ENCODE measurements at regions not wholly inside any gene's neighbourhood (a gene's known extent, or its start where the extent isn't known, plus 50 kb on each side); places are given as distances from the start of the nearest gene placed in this dataset.

DNA sequence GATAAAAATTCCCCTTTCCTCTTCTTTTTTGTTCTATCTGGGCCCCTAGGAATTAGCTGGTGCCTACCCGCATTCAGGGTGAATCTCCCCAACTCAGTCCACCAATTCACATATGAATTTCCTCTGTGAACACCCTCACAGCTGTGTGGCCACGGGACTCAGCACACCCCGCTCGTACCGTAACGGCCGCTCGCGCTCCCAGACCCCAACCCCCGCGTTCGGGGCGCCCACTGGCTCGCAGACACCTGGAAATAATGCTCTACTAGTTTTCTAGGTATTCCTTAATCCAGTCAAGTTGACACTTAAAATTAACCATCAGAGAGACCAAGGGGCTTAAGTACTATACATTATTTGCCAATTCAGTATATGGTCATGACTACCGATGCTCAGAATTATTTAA lies 1702.1 kb upstream of the PCDH20 start:
- no peak for DNase-seq (ENCODE audit: low read depth in 4 of 4, low spot score in 1 of 4)

DNA sequence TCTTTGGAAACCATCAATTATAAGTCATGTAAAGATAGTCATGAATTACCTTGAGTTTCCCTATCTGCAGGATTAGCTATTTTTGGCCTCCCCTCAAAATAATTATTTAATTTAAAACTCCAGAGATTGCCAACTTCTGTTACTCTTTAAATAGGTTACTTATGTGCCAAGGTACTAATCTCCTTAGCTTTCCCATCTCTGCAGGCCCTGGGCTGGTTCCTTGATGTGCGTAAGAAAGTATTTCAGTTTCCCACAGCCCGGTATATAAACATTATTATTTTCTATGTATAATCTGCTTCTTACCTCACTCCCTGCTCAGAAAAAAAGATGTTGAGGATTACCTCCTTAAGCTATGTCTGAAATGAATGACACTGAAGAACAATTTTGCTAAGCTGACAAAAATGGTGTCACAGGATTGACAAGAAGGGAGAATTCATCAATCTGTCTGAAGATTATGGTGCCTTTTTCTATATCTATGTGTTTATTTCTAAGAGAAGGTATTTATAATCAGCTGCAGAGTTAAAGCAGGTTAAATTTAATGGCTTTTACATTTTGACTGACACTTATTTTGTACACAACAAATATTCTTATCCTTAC lies 1697.2 kb upstream of the PCDH20 start:
- DNase-seq (ENCODE audit: low read depth in 4 of 4, low spot score in 1 of 4): no peak

DNA sequence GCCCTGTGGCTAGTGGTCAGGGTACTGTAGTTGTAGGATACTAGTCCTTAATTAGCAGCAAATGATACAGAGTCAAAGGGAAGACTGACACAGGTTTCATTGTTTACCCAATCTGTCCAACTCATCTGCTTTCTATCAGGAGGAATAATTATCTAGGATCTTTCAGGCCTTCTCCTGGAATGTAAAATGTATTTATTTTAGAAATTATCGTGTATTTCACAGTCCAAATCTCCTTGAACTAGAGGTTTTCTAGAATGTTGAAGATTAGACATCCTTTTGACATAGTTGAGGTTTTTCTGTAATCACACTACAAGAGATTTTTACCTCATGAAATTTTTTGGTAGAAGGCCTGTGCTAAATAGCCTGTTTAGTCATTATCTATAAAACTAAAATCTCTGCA lies 1694.8 kb upstream of the PCDH20 start:
- DNase-seq (ENCODE audit: low read depth in 4 of 4, low spot score in 1 of 4): no peak

DNA sequence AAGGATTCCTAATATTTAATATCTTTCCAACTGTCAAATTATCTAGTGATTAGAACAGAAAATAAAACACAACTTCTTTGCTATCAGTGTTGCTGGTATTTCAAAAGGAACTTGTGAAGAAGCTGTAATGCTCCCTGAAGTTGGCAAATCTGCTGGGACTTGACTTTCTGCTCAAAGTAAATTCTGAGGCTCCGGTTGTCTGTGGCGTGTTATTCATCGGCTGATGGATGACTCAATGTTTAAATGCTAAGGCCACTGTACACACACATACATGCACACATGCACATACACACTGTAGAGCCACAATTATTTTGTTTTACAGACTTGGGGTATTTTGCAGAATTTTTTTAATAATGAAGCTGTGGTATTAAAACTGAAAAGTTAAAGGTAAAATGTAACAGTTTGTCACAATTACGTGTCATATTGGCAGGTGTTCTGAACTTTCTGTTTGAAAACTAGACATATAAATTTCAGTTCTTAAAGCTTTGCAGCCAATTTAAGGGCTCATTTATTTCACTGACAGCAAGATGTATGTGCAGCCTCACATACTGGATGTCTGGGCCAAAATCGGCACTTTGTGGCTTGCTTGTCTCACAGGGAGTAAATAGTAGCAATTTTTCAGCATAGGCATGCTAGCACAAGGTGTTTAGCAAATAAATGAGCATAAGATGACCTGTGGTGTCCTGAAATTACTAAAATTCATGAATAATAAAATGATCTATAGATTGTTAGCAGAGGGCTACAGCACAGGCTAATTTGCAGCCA lies 1691.7 kb upstream of the PCDH20 start:
- no peak for DNase-seq (ENCODE audit: low read depth in 4 of 4, low spot score in 1 of 4)

DNA sequence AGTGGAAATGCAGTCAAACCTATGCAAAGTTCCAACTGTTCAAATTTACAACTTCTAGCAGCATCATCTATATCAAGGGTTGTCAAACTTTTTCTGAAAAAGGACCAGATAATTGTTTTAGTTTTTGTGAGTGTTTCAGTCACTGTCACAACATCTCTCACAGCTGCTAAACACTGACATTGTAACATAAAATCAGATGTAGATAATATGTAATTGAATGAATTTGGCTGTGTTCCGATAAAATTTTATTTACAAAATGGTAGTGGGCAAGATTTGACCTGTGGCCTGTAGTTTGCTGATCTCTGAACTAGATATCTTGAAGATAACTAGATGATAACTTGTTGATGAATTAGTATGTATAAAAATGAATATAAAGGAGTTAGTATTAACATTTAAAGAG lies 1679.1 kb upstream of the PCDH20 start:
- no peak for DNase-seq (ENCODE audit: low read depth in 4 of 4, low spot score in 1 of 4)

DNA sequence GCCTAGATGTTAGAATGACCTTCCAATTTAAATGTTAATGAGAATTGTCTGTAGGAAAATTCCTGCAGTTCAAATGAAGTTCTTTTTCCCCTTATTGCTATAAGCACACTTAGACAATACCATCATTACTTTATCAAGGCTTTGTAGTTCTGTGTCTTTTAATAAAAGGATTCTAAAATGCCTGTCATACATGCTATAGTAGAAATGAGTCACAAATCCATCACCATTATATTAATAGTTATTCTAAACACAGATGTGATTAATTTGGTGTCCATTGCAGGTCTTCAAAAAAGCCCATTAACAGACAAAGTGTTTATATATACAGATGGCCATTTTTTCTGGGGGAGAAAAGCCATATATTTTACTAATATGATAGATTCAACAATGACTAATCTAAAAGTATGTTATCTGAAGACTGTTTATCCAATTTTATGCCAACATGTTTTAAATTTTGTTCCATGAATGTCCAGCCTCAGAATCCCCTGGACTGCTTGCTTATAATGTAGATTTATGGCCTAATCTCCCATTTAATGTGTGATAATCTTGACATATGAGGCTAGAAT lies 1678.3 kb upstream of the PCDH20 start:
- DNase-seq (ENCODE audit: low read depth in 4 of 4, low spot score in 1 of 4): no peak

GRCh38 chr13:63092456-63092855 lies 1676.8 kb upstream of the PCDH20 start:
- DNase-seq (ENCODE audit: low read depth in 4 of 4, low spot score in 1 of 4): no peak

- DNase-seq (ENCODE audit: low read depth in 4 of 4, low spot score in 1 of 4): no peak
Measured at GRCh38 chr13:63090524-63090923, 1674.9 kb upstream of the PCDH20 start.

DNA sequence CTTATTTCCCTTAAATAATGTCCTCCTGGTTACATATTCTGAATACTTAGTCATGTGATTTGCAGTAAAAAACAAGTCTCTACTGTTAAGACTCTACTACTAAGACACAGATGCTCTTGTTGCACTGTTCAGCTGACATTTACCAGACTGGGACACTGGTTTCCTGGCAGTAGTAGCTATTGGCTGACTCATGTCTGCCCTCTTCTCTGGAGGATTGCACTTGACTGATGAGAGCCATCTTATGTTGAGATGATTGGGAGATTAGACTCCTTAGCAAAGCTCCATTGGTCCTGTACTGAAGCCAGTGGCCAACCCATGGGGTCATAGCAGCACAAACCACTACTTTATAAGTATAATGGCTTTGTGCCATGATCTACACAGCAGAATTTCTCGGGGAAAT lies 1672.6 kb upstream of the PCDH20 start:
- DNase-seq (ENCODE audit: low read depth in 4 of 4, low spot score in 1 of 4): no peak

DNA sequence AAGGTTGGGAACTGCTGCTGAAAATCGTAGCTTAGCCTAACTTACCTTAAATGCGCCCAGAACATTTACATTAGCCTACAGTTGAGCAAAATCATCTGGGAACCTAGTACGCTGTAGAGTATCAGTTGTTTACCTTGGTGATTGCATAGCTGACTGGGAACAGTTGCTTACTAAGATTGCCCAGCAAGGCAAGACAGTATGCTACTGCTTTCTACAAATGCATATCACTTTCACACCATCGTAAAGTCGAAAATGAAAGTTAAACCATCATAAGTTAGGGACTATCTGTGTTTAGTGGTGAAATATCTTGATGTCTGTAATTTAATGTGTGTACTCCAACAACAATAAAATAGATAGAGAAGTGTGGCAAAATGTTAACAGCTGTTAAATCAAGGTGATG lies 1670.6 kb upstream of the PCDH20 start:
- no peak for DNase-seq (ENCODE audit: low read depth in 4 of 4, low spot score in 1 of 4)

- DNase-seq (ENCODE audit: low read depth in 4 of 4, low spot score in 1 of 4): no peak
Measured at GRCh38 chr13:63085851-63086250, 1670.2 kb upstream of the PCDH20 start.

DNA sequence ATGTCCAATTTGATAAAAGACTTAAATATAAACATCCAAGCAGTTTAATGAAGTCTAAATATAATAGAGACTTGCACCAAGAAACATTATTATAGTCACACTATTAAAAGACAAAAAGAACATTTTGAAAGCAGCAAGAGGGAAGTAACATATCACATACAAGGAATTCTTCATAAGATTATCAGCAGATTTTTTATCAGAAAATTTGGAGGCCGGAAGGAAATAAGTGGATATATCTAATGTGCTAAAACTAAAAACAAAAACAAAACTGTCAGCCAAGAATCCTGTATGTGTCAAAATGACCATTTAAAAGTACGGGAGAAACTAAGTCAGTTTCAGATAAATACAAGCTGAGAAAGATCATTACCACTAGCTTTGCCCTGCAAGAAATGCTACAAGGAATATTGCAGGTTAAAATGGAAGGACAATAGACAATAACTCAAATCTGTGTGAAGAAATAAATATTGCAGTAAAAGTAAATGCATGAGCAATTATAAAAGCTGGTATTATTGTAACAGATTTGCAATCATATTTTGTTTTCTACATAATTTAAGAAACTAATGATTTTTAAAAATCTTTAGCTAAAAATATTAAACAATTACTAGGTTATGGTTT lies 1665.9 kb upstream of the PCDH20 start:
- DNase-seq (ENCODE audit: low read depth in 4 of 4, low spot score in 1 of 4): no peak

DNA sequence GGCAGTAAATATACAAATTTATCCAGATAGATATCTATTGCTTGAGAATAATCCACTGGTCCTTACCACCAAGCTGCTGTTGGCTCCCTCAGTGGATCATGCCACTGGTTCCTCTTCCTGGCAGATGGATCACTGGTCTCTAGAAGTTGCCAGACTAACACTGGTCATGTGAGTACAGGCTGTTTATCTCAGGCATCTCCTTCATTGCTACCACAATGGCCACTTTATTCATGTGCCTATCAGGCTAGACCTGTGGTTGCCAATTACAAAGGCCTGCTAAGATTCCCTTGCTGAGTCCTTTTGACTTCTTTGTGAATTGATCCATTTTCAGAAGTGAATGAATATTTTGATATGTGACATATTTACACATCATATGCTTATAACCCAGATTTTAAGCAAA lies 1659.5 kb upstream of the PCDH20 start:
- no peak for DNase-seq (ENCODE audit: low read depth in 4 of 4, low spot score in 1 of 4)

GRCh38 chr13:63050287-63050686 lies 1634.6 kb upstream of the PCDH20 start:
- no peak for DNase-seq (ENCODE audit: low read depth in 4 of 4, low spot score in 1 of 4)

- DNase-seq (ENCODE audit: low read depth in 4 of 4, low spot score in 1 of 4): no peak
Measured at GRCh38 chr13:63048653-63049052, 1633.0 kb upstream of the PCDH20 start.

DNA sequence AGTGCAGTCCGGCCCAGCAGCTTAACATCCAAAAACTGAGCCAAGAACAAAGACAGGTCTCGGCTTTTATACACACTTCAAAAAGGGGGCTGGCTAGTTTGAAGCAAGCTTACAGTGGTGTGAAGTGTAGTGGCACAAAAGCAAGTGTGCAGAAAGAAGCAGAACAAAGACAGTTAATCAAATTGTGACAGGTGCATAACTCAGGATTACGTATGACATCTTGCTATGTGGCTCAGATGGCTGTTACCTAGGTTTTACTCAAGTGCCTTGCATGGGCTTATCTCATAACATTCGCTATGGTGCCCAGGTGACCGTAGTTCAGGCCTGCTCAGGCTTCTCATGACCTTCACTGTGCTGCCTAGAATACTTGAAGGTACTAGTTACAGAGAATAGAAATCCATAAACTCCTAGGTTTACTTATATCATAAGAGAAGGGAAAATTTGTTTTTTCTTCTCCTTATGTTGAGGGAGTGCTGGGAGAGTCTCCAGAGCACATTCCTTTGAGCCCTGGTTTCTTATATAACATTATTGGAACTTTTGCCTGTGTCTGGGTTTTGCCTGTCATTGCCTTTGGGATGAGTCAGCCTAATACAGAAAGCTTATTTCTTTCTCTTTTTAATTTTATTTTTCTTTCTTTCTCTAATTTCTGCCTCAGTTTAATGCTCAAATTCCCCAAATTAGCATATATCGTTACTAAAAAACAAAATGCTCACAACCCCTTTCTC lies 1629.1 kb upstream of the PCDH20 start:
- no peak for DNase-seq (ENCODE audit: low read depth in 4 of 4, low spot score in 1 of 4)

DNA sequence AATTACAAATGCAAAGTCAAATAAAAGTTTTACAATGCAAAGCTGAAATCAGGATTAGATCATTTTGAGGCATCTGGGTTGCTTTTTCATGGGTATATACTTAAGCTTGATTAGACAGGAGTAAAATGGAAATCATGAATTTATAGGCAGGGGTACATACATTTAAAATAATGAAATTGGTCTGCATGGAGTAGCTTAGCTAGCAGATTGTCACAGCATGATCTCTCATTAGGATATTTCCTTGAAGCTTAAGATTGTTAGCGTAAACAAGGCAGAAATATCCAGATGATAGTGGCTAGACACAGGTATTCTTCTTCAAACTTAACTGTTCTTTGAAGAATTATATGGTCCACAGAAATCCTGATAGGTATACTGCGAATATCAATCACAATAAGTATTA lies 1627.0 kb upstream of the PCDH20 start:
- no peak for DNase-seq (ENCODE audit: low read depth in 4 of 4, low spot score in 1 of 4)

- DNase-seq (ENCODE audit: low read depth in 4 of 4, low spot score in 1 of 4): no peak
Measured at GRCh38 chr13:63041640-63042414, 1626.2 kb upstream of the PCDH20 start.

- DNase-seq (ENCODE audit: low read depth in 4 of 4, low spot score in 1 of 4): no peak
Measured at GRCh38 chr13:63026285-63026797, 1610.7 kb upstream of the PCDH20 start.

- no peak for DNase-seq (ENCODE audit: low read depth in 4 of 4, low spot score in 1 of 4)
Measured at GRCh38 chr13:63025741-63026140, 1610.1 kb upstream of the PCDH20 start.

GRCh38 chr13:63024458-63024857 lies 1608.8 kb upstream of the PCDH20 start:
- DNase-seq (ENCODE audit: low read depth in 4 of 4, low spot score in 1 of 4): no peak
